Thyroid gland (tissue), 4 donors: ENCODE measurements at regions not wholly inside any gene's neighbourhood (a gene's known extent, or its start where the extent isn't known, plus 50 kb on each side); places are given as distances from the start of the nearest gene placed in this dataset.
"Not testable (repeated sequence)": the region's sequence is repeated elsewhere in the genome, so short reads cannot be mapped to it uniquely, and the experiment has no call there.

Experiments used
- DNase-seq, 2 donors: peaks; one replicate each; pipeline ENCODE4 v3.0.0-alpha.2; 2019
- H3K27ac ChIP-seq, 3 donors: fragments of 200-600 bp; sonication (generic); 1 replicate in 2 of 3; 2 replicates in 1 of 3; pipeline ENCODE4 v1.5.1; 2016 to 2019; ENCODE audit warnings: mild to moderate bottlenecking in 1 of 3, moderate library complexity in 1 of 3
- H3K27me3 ChIP-seq: fragments of 200-600 bp; sonication (generic); one replicate; pipeline ENCODE4 v1.5.1; 2019
- H3K36me3 ChIP-seq, 2 donors: fragments of 200-600 bp; sonication (generic); one replicate each; pipeline ENCODE4 v1.5.1; 2016 to 2019
- H3K4me1 ChIP-seq, 2 donors: fragments of 200-600 bp; sonication (generic); one replicate each; pipeline ENCODE4 v1.5.1; 2017 to 2019
- H3K4me3 ChIP-seq, 3 donors: fragments of 200-600 bp; sonication (generic); replicated peaks in 1 of 3; 1 replicate in 2 of 3; 2 replicates in 1 of 3; pipeline ENCODE4 v1.5.1; 2016; ENCODE audit warnings: mild to moderate bottlenecking in 1 of 3
- H3K9me3 ChIP-seq: fragments of 200-600 bp; sonication (generic); one replicate; pipeline ENCODE4 v1.5.1; 2017
- CTCF ChIP-seq, 6 experiments: fragments of 200-600 bp in 3 of 6; fragments of 450-650 bp in 3 of 6; sonication (generic) in 3 of 6; IDR thresholded peaks; one replicate each; pipeline ENCODE4 v1.5.1; 2016 to 2019; ENCODE audit warnings: antibody characterized with exemption in 6 of 6, mild to moderate bottlenecking in 2 of 6, inconsistent platforms in 1 of 6, moderate library complexity in 1 of 6
- POLR2A ChIP-seq, 2 donors: fragments of 450-650 bp; IDR thresholded peaks; one replicate each; pipeline ENCODE4 v1.6.1; 2017; ENCODE audit warnings: antibody characterized with exemption in 2 of 2, mild to moderate bottlenecking in 2 of 2, moderate library complexity in 1 of 2
- WGBS, 2 donors: methylation state at CpG; one replicate each; pipeline ENCODE4 v1.1.5; 2017; 5-methylcytosine and 5-hydroxymethylcytosine counted together
- intact Hi-C: fragments of 100-400 bp; cut with DNase I; formaldehyde crosslinking; loops from one replicate; pipeline ENCODE4 v1.15.1; 2023

GRCh38 chr9:124121725-124122124, 110.2 kb downstream of the LHX2 start:
- Histone ChIP-seq H3K9me3 (no peaks in the 10 kb centered on the region), H3K36me3 (no peaks in the 10 kb centered on the region), H3K27me3 (no peaks in the 10 kb centered on the region), H3K4me1 (no peaks in the 10 kb centered on the region), H3K27ac (no peak overlapping the region), H3K4me3 (no peak overlapping the region)
- no peak for TF ChIP-seq CTCF (IDR thresholded peaks at IDR 0.05)
- no peak for TF ChIP-seq POLR2A (IDR thresholded peaks at IDR 0.05)
- intact Hi-C loops, result no loop called here
- DNase-seq, result no peak
- WGBS, 2 donors, result 43 to 90% methylated on average over 1 of the region's 1 CpG

GRCh38 chr9:124122321-124122720, 110.8 kb downstream of the LHX2 start:
- no peak for DNase-seq
- intact Hi-C loops, result no loop called here
- no peak overlapping the region for H3K4me3 ChIP-seq
- H3K9me3 ChIP-seq, result no peaks in the 10 kb centered on the region
- H3K4me1 ChIP-seq, result no peaks in the 10 kb centered on the region
- WGBS, 2 donors, result 57 to 100% methylated on average over 1 of the region's 1 CpG
- H3K36me3 ChIP-seq, result no peaks in the 10 kb centered on the region
- TF ChIP-seq POLR2A (IDR thresholded peaks at IDR 0.05), result no peak
- no peak for TF ChIP-seq CTCF (IDR thresholded peaks at IDR 0.05)
- no peak overlapping the region for H3K27ac ChIP-seq
- H3K27me3 ChIP-seq, result no peaks in the 10 kb centered on the region

GRCh38 chr9:124122813-124123462, 111.4 kb downstream of the LHX2 start:
- 49 to 68% methylated on average over 3 of the region's 3 CpGs for WGBS, 2 donors
- H3K4me3 ChIP-seq, result no peak overlapping the region
- H3K36me3 ChIP-seq, result no peaks in the 10 kb centered on the region
- H3K4me1 ChIP-seq, result no peaks in the 10 kb centered on the region
- no peak for DNase-seq
- TF ChIP-seq POLR2A (IDR thresholded peaks at IDR 0.05), result no peak
- no peak for TF ChIP-seq CTCF (IDR thresholded peaks at IDR 0.05)
- no peak overlapping the region for H3K27ac ChIP-seq
- intact Hi-C loops, result no loop called here
- H3K27me3 ChIP-seq, result no peaks in the 10 kb centered on the region
- no peaks in the 10 kb centered on the region for H3K9me3 ChIP-seq

GRCh38 chr9:124123621-124124020, 112.1 kb downstream of the LHX2 start:
- H3K4me1 ChIP-seq, H3K27me3 ChIP-seq, H3K27ac ChIP-seq, H3K4me3 ChIP-seq, H3K9me3 ChIP-seq, DNase-seq, H3K36me3 ChIP-seq, intact Hi-C loops: not testable (repeated sequence)
- WGBS, 2 donors, result 93 to 96% methylated on average over 1 of the region's 1 CpG

GRCh38 chr9:124124729-124125650, 113.4 kb downstream of the LHX2 start:
- intact Hi-C loops, result no loop called here
- 82 to 88% methylated on average over 18 to 19 of the region's 19 CpGs for WGBS, 2 donors
- no peak overlapping the region for H3K4me3 ChIP-seq

More at GRCh38 chr9:124124729-124125650, 113.4 kb downstream of the LHX2 start:
- no peaks in the 10 kb centered on the region for H3K9me3 ChIP-seq
- H3K27ac ChIP-seq, result no peak overlapping the region
- H3K4me1 ChIP-seq, result no peaks in the 10 kb centered on the region
- H3K27me3 ChIP-seq, result no peaks in the 10 kb centered on the region
- no peaks in the 10 kb centered on the region for H3K36me3 ChIP-seq
- TF ChIP-seq POLR2A (IDR thresholded peaks at IDR 0.05), result no peak
- TF ChIP-seq CTCF (IDR thresholded peaks at IDR 0.05), result no peak
- DNase-seq, result no peak
